NOMO-1 (cell line): ENCODE measurements at regions not wholly inside any gene's neighbourhood (a gene's known extent, or its start where the extent isn't known, plus 50 kb on each side); places are given as distances from the start of the nearest gene placed in this dataset.
"Not testable (repeated sequence)": the region's sequence is repeated elsewhere in the genome, so short reads cannot be mapped to it uniquely, and the experiment has no call there.

Source experiments
- DNase-seq, 2 experiments: peaks; one replicate each; lab custom pipeline; 2025; ENCODE audit not compliant: unreplicated experiment in 2 of 2; lab: John Stamatoyannopoulos, UW

GRCh38 chr2:35962585-35963146, 392.9 kb upstream of the CRIM1 start:
- DNase-seq: no peak

GRCh38 chr2:35960596-35960995, 395.0 kb upstream of the CRIM1 start:
- no peak for DNase-seq

- DNase-seq: not testable (repeated sequence)
These were observed 398.5 kb upstream of the CRIM1 start for GRCh38 chr2:35957053-35957452.

GRCh38 chr2:35946478-35946877, 409.1 kb upstream of the CRIM1 start:
- DNase-seq: no peak

- no peak for DNase-seq
These were observed 416.7 kb upstream of the CRIM1 start for GRCh38 chr2:35938838-35939237.

- DNase-seq: no peak
These were observed 422.5 kb upstream of the CRIM1 start for GRCh38 chr2:35933031-35933430.

- DNase-seq: no peak
These were observed 423.2 kb upstream of the CRIM1 start for GRCh38 chr2:35932276-35932963.

- no peak for DNase-seq
These were observed 424.0 kb upstream of the CRIM1 start for GRCh38 chr2:35931626-35932025.

- DNase-seq: no peak
These were observed 424.5 kb upstream of the CRIM1 start for GRCh38 chr2:35931115-35931514.

GRCh38 chr2:35929551-35929950, 426.0 kb upstream of the CRIM1 start:
- DNase-seq: no peak

GRCh38 chr2:35920061-35920460, 435.5 kb upstream of the CRIM1 start:
- no peak for DNase-seq

- no peak for DNase-seq
These were observed 440.3 kb upstream of the CRIM1 start for GRCh38 chr2:35915261-35915660.

- no peak for DNase-seq
These were observed 463.6 kb upstream of the CRIM1 start for GRCh38 chr2:35891936-35892335.

GRCh38 chr2:35891528-35891927, 464.1 kb upstream of the CRIM1 start:
- DNase-seq: no peak

GRCh38 chr2:35887146-35887545, 468.4 kb upstream of the CRIM1 start:
- no peak for DNase-seq

GRCh38 chr2:35873921-35874320, 481.7 kb upstream of the CRIM1 start:
- no peak for DNase-seq

- no peak for DNase-seq
These were observed 483.9 kb upstream of the CRIM1 start for GRCh38 chr2:35871672-35872071.

GRCh38 chr2:35870713-35871112, 484.9 kb upstream of the CRIM1 start:
- no peak for DNase-seq

GRCh38 chr2:35864141-35864540, 491.4 kb upstream of the CRIM1 start:
- DNase-seq: no peak

- DNase-seq: no peak
These were observed 497.4 kb upstream of the CRIM1 start for GRCh38 chr2:35858216-35858615.

GRCh38 chr2:35857498-35857897, 498.1 kb upstream of the CRIM1 start:
- DNase-seq: no peak

- DNase-seq: no peak
These were observed 524.2 kb upstream of the CRIM1 start for GRCh38 chr2:35831385-35831784.

GRCh38 chr2:35830833-35831232, 524.7 kb upstream of the CRIM1 start:
- DNase-seq: no peak
